Activated CD4-positive, alpha-beta T cell treated with anti-CD3 and anti-CD28 coated beads, Interleukin-10, Interleukin-2, amounts not matched to agents 100 ng/mL and 50 ng/mL, durations not matched to agents 16 hours and 8 hours (primary cell): ENCODE measurements at regions not wholly inside any gene's neighbourhood (a gene's known extent, or its start where the extent isn't known, plus 50 kb on each side); places are given as distances from the start of the nearest gene placed in this dataset.

Source experiments
- DNase-seq: peaks from one replicate; pipeline ENCODE4 v3.0.0-alpha.2; 2020

GRCh38 chr12:118778077-118778476 lies 203.3 kb upstream of the SRRM4 start:
- DNase-seq: no peak

- no peak for DNase-seq
Measured at GRCh38 chr12:118780939-118781338, 200.4 kb upstream of the SRRM4 start.

GRCh38 chr12:118781692-118782091 lies 199.6 kb upstream of the SRRM4 start:
- no peak for DNase-seq

- DNase-seq: no peak
Measured at GRCh38 chr12:118783703-118784102, 197.6 kb upstream of the SRRM4 start.

GRCh38 chr12:118790578-118790977 lies 190.8 kb upstream of the SRRM4 start:
- DNase-seq: no peak

- DNase-seq: no peak
Measured at GRCh38 chr12:118813778-118814357, 167.5 kb upstream of the SRRM4 start.

GRCh38 chr12:118816296-118816695 lies 165.0 kb upstream of the SRRM4 start:
- DNase-seq: no peak

- no peak for DNase-seq
Measured at GRCh38 chr12:118821386-118821925, 159.9 kb upstream of the SRRM4 start.

GRCh38 chr12:118822512-118822911 lies 158.8 kb upstream of the SRRM4 start:
- DNase-seq: no peak

GRCh38 chr12:118827047-118827446 lies 154.3 kb upstream of the SRRM4 start:
- DNase-seq: no peak

GRCh38 chr12:118827606-118828005 lies 153.7 kb upstream of the SRRM4 start:
- DNase-seq: no peak

- DNase-seq: no peak
Measured at GRCh38 chr12:118830296-118830695, 151.0 kb upstream of the SRRM4 start.

- DNase-seq: no peak
Measured at GRCh38 chr12:118835926-118836325, 145.4 kb upstream of the SRRM4 start.

GRCh38 chr12:118840399-118840798 lies 140.9 kb upstream of the SRRM4 start:
- no peak for DNase-seq

- DNase-seq: no peak
Measured at GRCh38 chr12:118840878-118841277, 140.5 kb upstream of the SRRM4 start.

GRCh38 chr12:118841588-118841987 lies 139.8 kb upstream of the SRRM4 start:
- no peak for DNase-seq

- DNase-seq: no peak
Measured at GRCh38 chr12:118842866-118843265, 138.5 kb upstream of the SRRM4 start.

GRCh38 chr12:118846416-118846815 lies 134.9 kb upstream of the SRRM4 start:
- no peak for DNase-seq

- DNase-seq: peak; percentile 33
Measured at GRCh38 chr12:118850244-118850825, 131.0 kb upstream of the SRRM4 start.

GRCh38 chr12:118851891-118852290 lies 129.4 kb upstream of the SRRM4 start:
- no peak for DNase-seq

GRCh38 chr12:118853634-118854033 lies 127.7 kb upstream of the SRRM4 start:
- peak; percentile 11 for DNase-seq

- no peak for DNase-seq
Measured at GRCh38 chr12:118855858-118856257, 125.5 kb upstream of the SRRM4 start.

- DNase-seq: no peak
Measured at GRCh38 chr12:118866346-118866745, 115.0 kb upstream of the SRRM4 start.

- DNase-seq: no peak
Measured at GRCh38 chr12:118870551-118870950, 110.8 kb upstream of the SRRM4 start.
